D721Med (cell line): ENCODE measurements at regions not wholly inside any gene's neighbourhood (a gene's known extent, or its start where the extent isn't known, plus 50 kb on each side); places are given as distances from the start of the nearest gene placed in this dataset.
"Not testable (repeated sequence)": the region's sequence is repeated elsewhere in the genome, so short reads cannot be mapped to it uniquely, and the experiment has no call there.

Experiments used
- DNase-seq: peaks from one replicate; pipeline ENCODE4 v3.0.0; 2011; ENCODE audit warnings: low spot score; ENCODE audit not compliant: insufficient read length
- FAIRE-seq: peaks from 2 replicates; lab custom pipeline; 2011; peaks lifted over from hg19 to GRCh38; lab: Jason Lieb, UNC
- CTCF ChIP-seq: IDR thresholded peaks from 2 replicates; pipeline ENCODE4 v1.5.1; 2012; ENCODE audit warnings: mild to moderate bottlenecking, control low read depth; ENCODE audit not compliant: insufficient read depth; ENCODE audit errors: missing control alignments

GRCh38 chr4:134624365-134624764 is 422.8 kb upstream of the PABPC4L start:
- DNase-seq (no peak), FAIRE-seq (no peak)
- TF ChIP-seq CTCF, result no peak

GRCh38 chr4:134622626-134623575 is 421.3 kb upstream of the PABPC4L start:
- DNase-seq, FAIRE-seq: not testable (repeated sequence)

- FAIRE-seq (no peak), DNase-seq (no peak)
- TF ChIP-seq CTCF, result no peak
Observed at GRCh38 chr4:134622199-134622598, 420.6 kb upstream of the PABPC4L start.

- FAIRE-seq, DNase-seq: not testable (repeated sequence)
Observed at GRCh38 chr4:134621715-134622114, 420.1 kb upstream of the PABPC4L start.

GRCh38 chr4:134610956-134611355 is 409.4 kb upstream of the PABPC4L start:
- TF ChIP-seq CTCF, result no peak
- FAIRE-seq, result no peak
- no peak for DNase-seq

GRCh38 chr4:134610172-134610571 is 408.6 kb upstream of the PABPC4L start:
- FAIRE-seq (peak; percentile 29), DNase-seq (no peak)
- no peak for TF ChIP-seq CTCF

- FAIRE-seq, result no peak
- no peak for TF ChIP-seq CTCF
- DNase-seq, result no peak
Observed at GRCh38 chr4:134601706-134602105, 400.1 kb upstream of the PABPC4L start.

- no peak for TF ChIP-seq CTCF
- no peak for FAIRE-seq
- DNase-seq, result no peak
Observed at GRCh38 chr4:134591326-134591725, 389.7 kb upstream of the PABPC4L start.
